Smooth muscle cell (in vitro differentiated cells): ENCODE measurements at regions not wholly inside any gene's neighbourhood (a gene's known extent, or its start where the extent isn't known, plus 50 kb on each side); places are given as distances from the start of the nearest gene placed in this dataset.

ENCODE experiments used
- DNase-seq: peaks from one replicate; lab custom pipeline; 2025; ENCODE audit not compliant: unreplicated experiment; lab: John Stamatoyannopoulos, UW
- H2AFZ ChIP-seq: fragments of 200-600 bp; sonication (generic); 2 replicates; pipeline ENCODE4 v1.6.0; 2016; ENCODE audit warnings: antibody characterized with exemption, low read depth, mild to moderate bottlenecking
- H3F3A ChIP-seq: fragments of 200-600 bp; sonication (generic); 2 replicates; pipeline ENCODE4 v1.6.0; 2017; ENCODE audit warnings: antibody characterized with exemption, low read depth
- H3K27ac ChIP-seq: fragments of 200-600 bp; sonication (generic); 2 replicates; pipeline ENCODE4 v1.5.1; 2016; ENCODE audit warnings: low read depth, mild to moderate bottlenecking
- H3K27me3 ChIP-seq: fragments of 200-600 bp; sonication (generic); 2 replicates; pipeline ENCODE4 v1.6.1; 2016; ENCODE audit warnings: low read depth, mild to moderate bottlenecking
- H3K36me3 ChIP-seq: fragments of 200-600 bp; sonication (generic); 2 replicates; pipeline ENCODE4 v1.5.1; 2016; ENCODE audit warnings: low read depth
- H3K4me1 ChIP-seq: fragments of 200-600 bp; sonication (generic); 2 replicates; pipeline ENCODE4 v1.5.1; 2016; ENCODE audit warnings: low read depth
- H3K4me2 ChIP-seq: fragments of 200-600 bp; sonication (generic); 2 replicates; pipeline ENCODE4 v1.6.0; 2016; ENCODE audit warnings: mild to moderate bottlenecking
- H3K4me3 ChIP-seq: fragments of 200-600 bp; sonication (generic); 2 replicates; pipeline ENCODE4 v1.5.1; 2016; ENCODE audit warnings: mild to moderate bottlenecking
- H3K79me2 ChIP-seq: fragments of 200-600 bp; sonication (generic); 2 replicates; pipeline ENCODE4 v1.6.0; 2016; ENCODE audit warnings: low read depth, mild to moderate bottlenecking
- H3K9ac ChIP-seq: fragments of 200-600 bp; sonication (generic); 2 replicates; pipeline ENCODE4 v1.6.0; 2016; ENCODE audit warnings: low read depth
- H3K9me3 ChIP-seq: fragments of 200-600 bp; sonication (generic); replicated peaks from 2 replicates; pipeline ENCODE4 v1.5.1; 2016; ENCODE audit warnings: low read depth
- H4K20me1 ChIP-seq: fragments of 200-600 bp; sonication (generic); 2 replicates; pipeline ENCODE4 v1.6.0; 2016; ENCODE audit warnings: low read depth
- WGBS: methylation state at CpG from one replicate; pipeline ENCODE4 v1.1.7; 2016; ENCODE audit warnings: low lambda C conversion rate; 5-methylcytosine and 5-hydroxymethylcytosine counted together
- TF ChIP-seq, protein P1 (sequence below): fragments of 200-600 bp; sonication (generic); IDR thresholded peaks from 2 replicates; pipeline ENCODE4 v1.5.1; 2017; ENCODE audit warnings: borderline replicate concordance, mild to moderate bottlenecking, antibody characterized with exemption; ENCODE audit not compliant: insufficient read depth, poor library complexity, severe bottlenecking

DNA sequence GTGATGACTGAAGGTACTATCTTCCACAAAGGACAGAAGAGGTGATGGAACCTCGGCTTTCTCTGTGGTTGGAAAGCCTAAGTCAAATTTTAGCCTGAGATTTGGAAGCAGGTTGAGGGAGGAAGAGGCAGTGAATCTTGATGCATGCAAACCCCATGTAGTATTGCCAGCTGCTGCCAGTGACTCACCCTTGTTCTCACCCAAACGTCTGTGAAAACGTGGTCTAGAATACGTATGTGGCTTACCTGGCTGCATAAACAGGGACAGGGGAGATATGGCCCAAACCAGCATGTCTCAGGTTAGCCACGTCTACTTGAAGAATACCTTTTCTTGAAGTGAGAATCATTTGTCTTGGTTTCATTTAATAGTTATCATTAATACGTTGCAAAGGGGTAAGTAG is 438.0 kb upstream of the MAF start:
- no peaks in the 10 kb centered on the region for H3K27me3 ChIP-seq
- H3K27ac ChIP-seq, result no peak overlapping the region
- TF ChIP-seq, protein P1, sequence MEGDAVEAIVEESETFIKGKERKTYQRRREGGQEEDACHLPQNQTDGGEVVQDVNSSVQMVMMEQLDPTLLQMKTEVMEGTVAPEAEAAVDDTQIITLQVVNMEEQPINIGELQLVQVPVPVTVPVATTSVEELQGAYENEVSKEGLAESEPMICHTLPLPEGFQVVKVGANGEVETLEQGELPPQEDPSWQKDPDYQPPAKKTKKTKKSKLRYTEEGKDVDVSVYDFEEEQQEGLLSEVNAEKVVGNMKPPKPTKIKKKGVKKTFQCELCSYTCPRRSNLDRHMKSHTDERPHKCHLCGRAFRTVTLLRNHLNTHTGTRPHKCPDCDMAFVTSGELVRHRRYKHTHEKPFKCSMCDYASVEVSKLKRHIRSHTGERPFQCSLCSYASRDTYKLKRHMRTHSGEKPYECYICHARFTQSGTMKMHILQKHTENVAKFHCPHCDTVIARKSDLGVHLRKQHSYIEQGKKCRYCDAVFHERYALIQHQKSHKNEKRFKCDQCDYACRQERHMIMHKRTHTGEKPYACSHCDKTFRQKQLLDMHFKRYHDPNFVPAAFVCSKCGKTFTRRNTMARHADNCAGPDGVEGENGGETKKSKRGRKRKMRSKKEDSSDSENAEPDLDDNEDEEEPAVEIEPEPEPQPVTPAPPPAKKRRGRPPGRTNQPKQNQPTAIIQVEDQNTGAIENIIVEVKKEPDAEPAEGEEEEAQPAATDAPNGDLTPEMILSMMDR, result no peak
- no peaks in the 10 kb centered on the region for H3K9me3 ChIP-seq
- WGBS, result 75% methylated on average over 6 of the region's 6 CpGs
- H3K4me2 ChIP-seq, result no peak overlapping the region
- no peaks in the 10 kb centered on the region for H3K79me2 ChIP-seq
- no peaks in the 10 kb centered on the region for H3K4me1 ChIP-seq
- H4K20me1 ChIP-seq, result no peaks in the 10 kb centered on the region
- H3K36me3 ChIP-seq, result no peaks in the 10 kb centered on the region
- H3F3A ChIP-seq, result peaks cover 4% of the 10 kb centered on the region
- H3K4me3 ChIP-seq, result no peak overlapping the region
- no peak for DNase-seq
- H2AFZ ChIP-seq, result no peak overlapping the region
- no peak overlapping the region for H3K9ac ChIP-seq

DNA sequence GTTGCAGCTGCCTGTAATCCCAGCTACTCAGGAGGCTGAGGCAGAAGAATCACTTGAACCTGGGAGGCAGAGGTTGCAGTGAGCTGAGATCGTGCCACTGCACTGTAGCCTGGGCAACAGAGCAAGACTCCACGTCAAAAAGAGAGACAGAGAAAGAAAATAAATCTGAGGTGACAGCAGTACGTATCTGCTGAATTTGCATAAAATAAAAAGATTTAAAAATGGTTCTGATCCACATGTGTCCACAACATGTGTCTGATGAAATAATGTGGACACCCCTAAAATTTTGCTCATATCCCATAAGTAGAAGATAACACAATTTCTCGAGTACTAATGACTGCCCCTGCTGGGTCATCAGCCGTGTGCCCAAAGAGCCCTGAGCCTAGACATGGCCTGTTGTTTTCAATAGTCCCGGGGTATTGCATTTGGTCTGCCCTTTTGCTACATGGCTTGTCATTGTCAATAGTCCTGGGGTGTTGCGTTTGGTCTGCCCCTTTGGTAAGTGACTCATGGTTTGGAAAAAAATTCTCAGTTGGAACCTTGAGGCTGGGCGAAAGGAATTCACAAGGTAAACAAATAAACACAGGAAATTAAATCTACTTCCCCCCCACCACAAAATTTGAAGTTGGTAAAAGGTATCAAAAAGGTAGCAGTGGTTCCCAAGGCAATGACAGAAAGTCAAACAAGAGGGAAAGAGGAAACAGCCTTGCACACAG is 434.6 kb upstream of the MAF start:
- no peak overlapping the region for H3K27ac ChIP-seq
- H4K20me1 ChIP-seq, result no peaks in the 10 kb centered on the region
- H3K36me3 ChIP-seq, result no peaks in the 10 kb centered on the region
- H3K4me3 ChIP-seq, result no peak overlapping the region
- H3K4me2 ChIP-seq, result no peak overlapping the region
- H3K9me3 ChIP-seq, result no peaks in the 10 kb centered on the region
- no peaks in the 10 kb centered on the region for H3K79me2 ChIP-seq
- no peak overlapping the region for H2AFZ ChIP-seq
- no peaks in the 10 kb centered on the region for H3K4me1 ChIP-seq
- H3K9ac ChIP-seq, result no peak overlapping the region
- TF ChIP-seq, protein P1, result no peak
- no peaks in the 10 kb centered on the region for H3K27me3 ChIP-seq
- no peak for DNase-seq
- H3F3A ChIP-seq, result no peaks in the 10 kb centered on the region
- WGBS, result 86% methylated on average over 8 of the region's 8 CpGs

DNA sequence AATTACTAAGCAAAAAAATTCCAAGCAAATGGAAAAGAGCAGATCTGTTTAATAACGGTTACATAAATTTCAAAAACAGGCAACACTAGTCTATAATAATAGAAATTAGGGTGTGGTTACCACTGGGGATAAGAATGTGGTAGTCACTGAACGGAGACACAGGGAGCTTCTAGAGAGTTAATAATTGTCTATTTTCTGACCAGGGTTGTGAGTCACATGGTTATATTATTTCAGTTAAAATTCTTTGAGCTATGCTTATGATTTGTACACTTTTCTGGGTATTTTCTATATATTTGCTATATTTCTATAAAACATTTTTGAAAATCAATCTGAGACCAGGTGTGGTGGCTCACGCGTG is 433.9 kb upstream of the MAF start:
- Histone ChIP-seq H3K79me2 (no peaks in the 10 kb centered on the region), H3K9me3 (no peaks in the 10 kb centered on the region), H3K36me3 (no peaks in the 10 kb centered on the region), H3K9ac (no peak overlapping the region), H3K4me3 (no peak overlapping the region), H3F3A (no peaks in the 10 kb centered on the region), H3K27me3 (no peaks in the 10 kb centered on the region), H3K4me1 (peaks cover 2% of the 10 kb centered on the region), H4K20me1 (no peaks in the 10 kb centered on the region), H2AFZ (no peak overlapping the region), H3K4me2 (no peak overlapping the region), H3K27ac (no peak overlapping the region)
- TF ChIP-seq, protein P1, result no peak
- DNase-seq, result no peak
- WGBS, result 93% methylated on average over 4 of the region's 4 CpGs
